Activated B cell treated with CpG ODN at 0.5 μM for 24 hours (primary cell): ENCODE measurements at regions not wholly inside any gene's neighbourhood (a gene's known extent, or its start where the extent isn't known, plus 50 kb on each side); places are given as distances from the start of the nearest gene placed in this dataset.

Experiments used
- ATAC-seq: fragments of 200-7000 bp; cut with Tn5 transposase; one replicate; pipeline ENCODE4 v1.10.0; 2021; ENCODE audit warnings: low read depth, mild to moderate bottlenecking, moderate library complexity
- CTCF ChIA-PET: fragments of 350-600 bp; sonication (Branson Sonifier 250); formaldehyde crosslinking; loops from one replicate; lab custom pipeline; 2021; ENCODE audit warnings: antibody characterized with exemption; lab: Charles Lee
- POLR2A ChIA-PET: fragments of 350-600 bp; sonication (Branson Sonifier 250); formaldehyde crosslinking; loops from one replicate; lab custom pipeline; 2021; ENCODE audit warnings: antibody characterized with exemption; lab: Charles Lee
- DNase-seq: peaks from one replicate; pipeline ENCODE4 v3.0.0; 2022
- H3K27ac Mint-ChIP-seq: one replicate; pipeline ENCODE4 v1.8.0; 2020; ENCODE audit warnings: mixed read lengths
- H3K27me3 Mint-ChIP-seq: one replicate; pipeline ENCODE4 v1.8.0; 2021; ENCODE audit warnings: mixed read lengths
- H3K36me3 Mint-ChIP-seq: one replicate; pipeline ENCODE4 v1.8.0; 2021; ENCODE audit warnings: low read depth, mixed read lengths
- H3K4me1 Mint-ChIP-seq: one replicate; pipeline ENCODE4 v1.8.0; 2021; ENCODE audit warnings: mixed read lengths
- H3K4me3 Mint-ChIP-seq: one replicate; pipeline ENCODE4 v1.8.0; 2020; ENCODE audit warnings: mild to moderate bottlenecking, mixed read lengths
- H3K9me3 Mint-ChIP-seq: one replicate; pipeline ENCODE4 v1.8.0; 2020; ENCODE audit warnings: mixed read lengths
- CTCF ChIP-seq: fragments of 200-600 bp; IDR thresholded peaks from one replicate; pipeline ENCODE4 v1.8.0; 2022; ENCODE audit warnings: antibody characterized with exemption, mild to moderate bottlenecking
- intact Hi-C: fragments of 100-400 bp; cut with micrococcal nuclease; formaldehyde crosslinking; loops from one replicate; pipeline ENCODE4 v1.15.1; 2024

- H3K27ac Mint-ChIP-seq = no peak overlapping the region
- H3K27me3 Mint-ChIP-seq = no peaks in the 10 kb centered on the region
- ChIA-PET POLR2A (no interaction called here), CTCF (no interaction called here)
- peaks cover 7% of the 10 kb centered on the region for H3K9me3 Mint-ChIP-seq
- DNase-seq (no peak), ATAC-seq (no peak)
- no peaks in the 10 kb centered on the region for H3K36me3 Mint-ChIP-seq
- no peak for TF ChIP-seq CTCF
- intact Hi-C loops = no loop called here
- no peak overlapping the region for H3K4me3 Mint-ChIP-seq
- H3K4me1 Mint-ChIP-seq = peaks cover 5% of the 10 kb centered on the region
These were observed 478.5 kb downstream of the QKI start for GRCh38 chr6:163892824-163893561.

- peaks cover 14% of the 10 kb centered on the region for H3K4me1 Mint-ChIP-seq
- H3K36me3 Mint-ChIP-seq = no peaks in the 10 kb centered on the region
- DNase-seq (no peak), ATAC-seq (no peak)
- no peak overlapping the region for H3K4me3 Mint-ChIP-seq
- intact Hi-C loops = no loop called here
- H3K9me3 Mint-ChIP-seq = peaks cover 8% of the 10 kb centered on the region
- H3K27me3 Mint-ChIP-seq = no peaks in the 10 kb centered on the region
- TF ChIP-seq CTCF = no peak
- H3K27ac Mint-ChIP-seq = no peak overlapping the region
- ChIA-PET CTCF (no interaction called here), POLR2A (no interaction called here)
These were observed 475.5 kb downstream of the QKI start for GRCh38 chr6:163889904-163890514.

- no peak for TF ChIP-seq CTCF
- Mint-ChIP-seq H3K9me3 (peaks cover 8% of the 10 kb centered on the region), H3K27me3 (peaks cover 3% of the 10 kb centered on the region), H3K4me1 (peaks cover 14% of the 10 kb centered on the region), H3K27ac (no peak overlapping the region), H3K36me3 (no peaks in the 10 kb centered on the region), H3K4me3 (no peak overlapping the region)
- intact Hi-C loops = no loop called here
- DNase-seq (no peak), ATAC-seq (no peak)
- POLR2A ChIA-PET = no interaction called here
- CTCF ChIA-PET = no interaction called here
These were observed 473.7 kb downstream of the QKI start for GRCh38 chr6:163888030-163888819.

GRCh38 chr6:163886428-163886827, 471.9 kb downstream of the QKI start:
- Mint-ChIP-seq H3K9me3 (peaks cover 8% of the 10 kb centered on the region), H3K27ac (no peak overlapping the region), H3K36me3 (no peaks in the 10 kb centered on the region), H3K4me3 (no peak overlapping the region), H3K4me1 (peaks cover 14% of the 10 kb centered on the region), H3K27me3 (peaks cover 5% of the 10 kb centered on the region)
- intact Hi-C loops = no loop called here
- ATAC-seq (no peak), DNase-seq (no peak)
- POLR2A ChIA-PET = no interaction called here
- TF ChIP-seq CTCF = no peak
- CTCF ChIA-PET = no interaction called here

- intact Hi-C loops = no loop called here
- H3K27me3 Mint-ChIP-seq = peaks cover 8% of the 10 kb centered on the region
- DNase-seq (no peak), ATAC-seq (no peak)
- peaks cover 8% of the 10 kb centered on the region for H3K9me3 Mint-ChIP-seq
- CTCF ChIA-PET = no interaction called here
- H3K4me3 Mint-ChIP-seq = no peak overlapping the region
- no peak overlapping the region for H3K27ac Mint-ChIP-seq
- H3K36me3 Mint-ChIP-seq = no peaks in the 10 kb centered on the region
- no peak for TF ChIP-seq CTCF
- H3K4me1 Mint-ChIP-seq = peaks cover 14% of the 10 kb centered on the region
- POLR2A ChIA-PET = no interaction called here
These were observed 469.5 kb downstream of the QKI start for GRCh38 chr6:163883984-163884383.
